H1 (cell line): ENCODE measurements at regions not wholly inside any gene's neighbourhood (a gene's known extent, or its start where the extent isn't known, plus 50 kb on each side); places are given as distances from the start of the nearest gene placed in this dataset.
"Not testable (repeated sequence)": the region's sequence is repeated elsewhere in the genome, so short reads cannot be mapped to it uniquely, and the experiment has no call there.

Source experiments
- BACH1 ChIP-seq: IDR thresholded peaks from 2 replicates; pipeline ENCODE4 v1.6.1; 2012; ENCODE audit warnings: low read length, improper control_type of control experiment
- EP300 ChIP-seq, 2 experiments: IDR thresholded peaks; 1 replicate in 1 of 2; 2 replicates in 1 of 2; pipeline ENCODE4 v1.6.1; 2011 to 2012; ENCODE audit warnings: low read depth in 2 of 2, low read length in 2 of 2, mild to moderate bottlenecking in 2 of 2, borderline replicate concordance in 1 of 2, inconsistent platforms in 1 of 2, moderate library complexity in 1 of 2
- GABPA ChIP-seq: IDR thresholded peaks from 2 replicates; pipeline ENCODE4 v1.6.1; 2011; ENCODE audit warnings: mild to moderate bottlenecking, low read length, moderate library complexity, borderline replicate concordance; ENCODE audit not compliant: insufficient read depth
- HDAC2 ChIP-seq, 2 experiments: fragments of 300-600 bp in 1 of 2; sonication (generic) in 1 of 2; IDR thresholded peaks; 2 replicates each; pipeline ENCODE4 v1.6.1; 2011 to 2012; ENCODE audit warnings: low read depth in 2 of 2, low read length in 2 of 2, mild to moderate bottlenecking in 2 of 2, moderate library complexity in 2 of 2, borderline replicate concordance in 1 of 2, inconsistent platforms in 1 of 2
- MAFK ChIP-seq: IDR thresholded peaks from 2 replicates; pipeline ENCODE4 v1.6.1; 2012; ENCODE audit warnings: low read depth, mild to moderate bottlenecking, improper control_type of control experiment, low read length
- POLR2A ChIP-seq, 2 experiments: IDR thresholded peaks; 1 replicate in 1 of 2; 2 replicates in 1 of 2; pipeline ENCODE4 v1.6.1; 2011; ENCODE audit warnings: low read depth in 2 of 2, low read length in 2 of 2, mild to moderate bottlenecking in 2 of 2; ENCODE audit errors: control extremely low read depth in 1 of 2
- POLR2AphosphoS5 ChIP-seq: IDR thresholded peaks from 2 replicates; pipeline ENCODE4 v1.6.1; 2011; ENCODE audit warnings: low read depth, low read length
- RAD21 ChIP-seq, 2 experiments: IDR thresholded peaks in 1 of 2; conservative IDR thresholded peaks in 1 of 2; 2 replicates each; pipeline ENCODE4 v1.6.1; 2011; ENCODE audit warnings: low read depth in 2 of 2, low read length in 2 of 2, improper control_type of control experiment in 1 of 2, inconsistent platforms in 1 of 2, mild to moderate bottlenecking in 1 of 2, moderate library complexity in 1 of 2
- SRF ChIP-seq: IDR thresholded peaks from 2 replicates; pipeline ENCODE4 v1.6.1; 2011; ENCODE audit warnings: mild to moderate bottlenecking, low read depth, low read length, moderate library complexity
- TF ChIP-seq, protein P1 (sequence below), 3 experiments: IDR thresholded peaks; 1 replicate in 2 of 3; 2 replicates in 1 of 3; pipeline versions ENCODE4 v1.5.1 to v1.6.1; 2011; ENCODE audit warnings: low read length in 3 of 3, mild to moderate bottlenecking in 3 of 3, inconsistent platforms in 2 of 3, low read depth in 1 of 3, moderate library complexity in 1 of 3; ENCODE audit not compliant: insufficient read depth in 1 of 3; ENCODE audit errors: control extremely low read depth in 1 of 3
- TF ChIP-seq, protein P2 (sequence below): IDR thresholded peaks from 2 replicates; pipeline ENCODE4 v1.6.1; 2011; ENCODE audit warnings: low read depth, mild to moderate bottlenecking, low read length; ENCODE audit not compliant: insufficient read depth
- TF ChIP-seq, protein P3 (sequence below): IDR thresholded peaks from 2 replicates; pipeline ENCODE4 v1.6.1; 2012; ENCODE audit warnings: low read length, inconsistent platforms
- TF ChIP-seq, protein P4 (sequence below): IDR thresholded peaks from 2 replicates; pipeline ENCODE4 v1.6.1; 2011; ENCODE audit warnings: low read length, improper control_type of control experiment

DNA sequence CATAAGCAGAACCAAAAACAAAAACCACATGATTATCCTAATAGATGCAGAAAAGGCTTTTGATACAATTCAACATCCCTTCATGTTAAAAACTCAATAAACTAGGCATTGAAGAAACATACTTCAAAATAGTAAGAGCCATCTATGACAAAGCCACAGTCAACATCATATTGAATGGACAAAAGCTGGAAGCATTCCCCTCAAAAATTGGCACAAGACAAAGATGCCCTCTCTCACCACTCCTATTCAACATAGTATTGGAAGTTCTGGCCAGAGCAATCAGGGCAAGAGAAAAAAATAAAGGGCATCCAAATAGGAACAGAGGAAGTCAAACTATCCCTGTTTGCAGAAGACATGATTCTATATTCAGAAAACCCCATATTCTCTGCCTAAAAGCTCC, 108.7 kb upstream of the PRR23C start:
- not testable (repeated sequence) for TF ChIP-seq POLR2A (IDR thresholded peaks at IDR 0.05; ENCODE audit: control extremely low read depth in 1 of 2, low read depth in 2 of 2, low read length in 2 of 2); BACH1; MAFK; SRF; GABPA; RAD21 (IDR thresholded peaks at IDR 0.05 in 1 of 2, conservative IDR thresholded peaks at IDR 0.05 in 1 of 2; ENCODE audit: low read depth in 2 of 2, low read length in 2 of 2); EP300 (IDR thresholded peaks at IDR 0.05; ENCODE audit: borderline replicate concordance in 1 of 2, low read depth in 2 of 2, low read length in 2 of 2); HDAC2 (IDR thresholded peaks at IDR 0.05; ENCODE audit: borderline replicate concordance in 1 of 2, low read depth in 2 of 2, low read length in 2 of 2); POLR2AphosphoS5
- TF ChIP-seq, protein P1, sequence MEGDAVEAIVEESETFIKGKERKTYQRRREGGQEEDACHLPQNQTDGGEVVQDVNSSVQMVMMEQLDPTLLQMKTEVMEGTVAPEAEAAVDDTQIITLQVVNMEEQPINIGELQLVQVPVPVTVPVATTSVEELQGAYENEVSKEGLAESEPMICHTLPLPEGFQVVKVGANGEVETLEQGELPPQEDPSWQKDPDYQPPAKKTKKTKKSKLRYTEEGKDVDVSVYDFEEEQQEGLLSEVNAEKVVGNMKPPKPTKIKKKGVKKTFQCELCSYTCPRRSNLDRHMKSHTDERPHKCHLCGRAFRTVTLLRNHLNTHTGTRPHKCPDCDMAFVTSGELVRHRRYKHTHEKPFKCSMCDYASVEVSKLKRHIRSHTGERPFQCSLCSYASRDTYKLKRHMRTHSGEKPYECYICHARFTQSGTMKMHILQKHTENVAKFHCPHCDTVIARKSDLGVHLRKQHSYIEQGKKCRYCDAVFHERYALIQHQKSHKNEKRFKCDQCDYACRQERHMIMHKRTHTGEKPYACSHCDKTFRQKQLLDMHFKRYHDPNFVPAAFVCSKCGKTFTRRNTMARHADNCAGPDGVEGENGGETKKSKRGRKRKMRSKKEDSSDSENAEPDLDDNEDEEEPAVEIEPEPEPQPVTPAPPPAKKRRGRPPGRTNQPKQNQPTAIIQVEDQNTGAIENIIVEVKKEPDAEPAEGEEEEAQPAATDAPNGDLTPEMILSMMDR (IDR thresholded peaks at IDR 0.05; ENCODE audit: control extremely low read depth in 1 of 3, insufficient read depth in 1 of 3, low read depth in 1 of 3, low read length in 3 of 3) = not testable (repeated sequence)
- TF ChIP-seq, protein P2, sequence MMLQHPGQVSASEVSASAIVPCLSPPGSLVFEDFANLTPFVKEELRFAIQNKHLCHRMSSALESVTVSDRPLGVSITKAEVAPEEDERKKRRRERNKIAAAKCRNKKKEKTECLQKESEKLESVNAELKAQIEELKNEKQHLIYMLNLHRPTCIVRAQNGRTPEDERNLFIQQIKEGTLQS = not testable (repeated sequence)
- TF ChIP-seq, protein P3, sequence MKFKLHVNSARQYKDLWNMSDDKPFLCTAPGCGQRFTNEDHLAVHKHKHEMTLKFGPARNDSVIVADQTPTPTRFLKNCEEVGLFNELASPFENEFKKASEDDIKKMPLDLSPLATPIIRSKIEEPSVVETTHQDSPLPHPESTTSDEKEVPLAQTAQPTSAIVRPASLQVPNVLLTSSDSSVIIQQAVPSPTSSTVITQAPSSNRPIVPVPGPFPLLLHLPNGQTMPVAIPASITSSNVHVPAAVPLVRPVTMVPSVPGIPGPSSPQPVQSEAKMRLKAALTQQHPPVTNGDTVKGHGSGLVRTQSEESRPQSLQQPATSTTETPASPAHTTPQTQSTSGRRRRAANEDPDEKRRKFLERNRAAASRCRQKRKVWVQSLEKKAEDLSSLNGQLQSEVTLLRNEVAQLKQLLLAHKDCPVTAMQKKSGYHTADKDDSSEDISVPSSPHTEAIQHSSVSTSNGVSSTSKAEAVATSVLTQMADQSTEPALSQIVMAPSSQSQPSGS = not testable (repeated sequence)
- TF ChIP-seq, protein P4, sequence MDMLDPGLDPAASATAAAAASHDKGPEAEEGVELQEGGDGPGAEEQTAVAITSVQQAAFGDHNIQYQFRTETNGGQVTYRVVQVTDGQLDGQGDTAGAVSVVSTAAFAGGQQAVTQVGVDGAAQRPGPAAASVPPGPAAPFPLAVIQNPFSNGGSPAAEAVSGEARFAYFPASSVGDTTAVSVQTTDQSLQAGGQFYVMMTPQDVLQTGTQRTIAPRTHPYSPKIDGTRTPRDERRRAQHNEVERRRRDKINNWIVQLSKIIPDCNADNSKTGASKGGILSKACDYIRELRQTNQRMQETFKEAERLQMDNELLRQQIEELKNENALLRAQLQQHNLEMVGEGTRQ = not testable (repeated sequence)
